LNCAP (cell line): ENCODE measurements at regions not wholly inside any gene's neighbourhood (a gene's known extent, or its start where the extent isn't known, plus 50 kb on each side); places are given as distances from the start of the nearest gene placed in this dataset.

Source experiments
- CTCF ChIP-seq: fragments of 450-650 bp; IDR thresholded peaks from 2 replicates; pipeline ENCODE4 v1.5.1; 2017; ENCODE audit warnings: mild to moderate bottlenecking

GRCh38 chr10:23533212-23533611 lies 94.3 kb downstream of the OTUD1 start:
- no peak for TF ChIP-seq CTCF

GRCh38 chr10:23534326-23534725 lies 95.5 kb downstream of the OTUD1 start:
- no peak for TF ChIP-seq CTCF

- TF ChIP-seq CTCF = no peak
Measured at GRCh38 chr10:23534761-23535160, 95.9 kb downstream of the OTUD1 start.

GRCh38 chr10:23535381-23535780 lies 96.5 kb downstream of the OTUD1 start:
- peak; percentile 40; the same call in 1 of the 2 replicates for TF ChIP-seq CTCF

GRCh38 chr10:23538968-23539367 lies 100.1 kb downstream of the OTUD1 start:
- no peak for TF ChIP-seq CTCF

GRCh38 chr10:23540401-23541030 lies 101.6 kb downstream of the OTUD1 start:
- no peak for TF ChIP-seq CTCF

GRCh38 chr10:23543691-23544380 lies 105.0 kb downstream of the OTUD1 start:
- TF ChIP-seq CTCF = no peak
